SK-N-DZ (cell line): ENCODE measurements at regions not wholly inside any gene's neighbourhood (a gene's known extent, or its start where the extent isn't known, plus 50 kb on each side); places are given as distances from the start of the nearest gene placed in this dataset.

Experiments used
- DNase-seq: peaks from one replicate; pipeline ENCODE4 v3.0.0-alpha.2; 2015; ENCODE audit warnings: low spot score

DNA sequence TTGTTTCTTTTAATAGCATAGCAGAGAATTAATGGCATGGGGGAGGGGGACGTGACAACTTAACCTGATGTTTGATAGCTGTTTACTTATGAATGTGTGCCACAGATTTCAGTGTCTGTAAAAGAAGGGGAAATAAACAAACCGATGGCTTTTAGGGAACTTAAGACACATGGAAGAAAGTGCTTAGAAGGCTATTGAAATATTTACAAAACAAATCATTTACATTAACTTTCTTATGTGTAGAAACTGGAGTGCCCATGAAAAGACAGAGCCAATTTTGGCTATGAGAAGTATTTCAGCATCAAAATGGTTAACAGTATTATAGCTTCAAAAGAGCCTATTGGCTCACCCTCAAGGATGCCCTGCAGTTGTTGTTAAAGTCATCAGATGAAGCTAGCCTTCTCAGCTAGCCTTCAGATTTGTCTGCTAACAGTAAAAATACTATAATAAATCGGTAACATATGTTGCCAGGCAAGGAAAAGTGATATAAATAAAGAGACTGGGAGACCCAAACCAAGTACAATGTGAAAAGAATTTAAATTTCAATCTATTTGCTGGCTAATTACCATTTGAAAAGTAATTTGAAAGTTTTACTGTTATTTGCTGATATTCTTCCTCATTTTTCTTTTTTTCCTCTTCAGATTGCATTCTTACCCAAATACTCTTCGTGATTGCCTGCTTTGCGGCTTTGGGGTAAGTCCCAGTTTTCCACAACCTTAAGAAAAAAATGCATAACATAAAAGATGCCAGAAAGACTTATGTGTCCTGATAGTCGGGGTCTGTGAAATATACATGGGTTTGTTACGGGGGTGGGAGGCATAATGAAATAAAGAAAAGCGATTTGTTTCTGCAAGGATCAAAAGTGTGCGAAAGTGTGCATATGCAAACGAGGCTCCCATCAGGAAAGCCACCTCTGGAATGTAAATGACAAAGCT lies 256.4 kb downstream of the MEIS1 start:
- no peak for DNase-seq

DNA sequence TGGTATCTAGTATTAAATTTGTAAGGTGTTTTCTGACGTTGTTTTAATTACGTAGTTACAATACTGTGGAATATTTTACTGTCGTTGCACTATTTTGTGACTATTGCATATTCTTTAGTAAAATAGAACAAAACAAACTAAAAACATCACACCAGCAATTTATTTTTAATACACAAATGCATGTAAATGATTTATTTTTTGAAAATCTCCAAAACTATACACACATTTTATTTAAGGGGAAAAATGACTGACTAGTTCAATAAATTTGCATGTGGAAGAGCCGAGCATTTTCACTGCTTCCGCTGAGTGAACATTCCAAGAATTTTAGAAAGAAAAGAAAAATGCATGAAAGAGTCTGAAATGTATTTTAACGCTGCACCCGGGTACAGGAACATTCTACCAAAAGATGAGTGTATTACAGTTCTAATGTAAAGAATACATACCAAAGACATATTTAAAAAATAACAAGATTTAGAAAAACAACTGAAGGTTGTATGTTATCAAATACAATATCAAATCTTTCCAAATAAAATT lies 257.7 kb downstream of the MEIS1 start:
- DNase-seq, result no peak

DNA sequence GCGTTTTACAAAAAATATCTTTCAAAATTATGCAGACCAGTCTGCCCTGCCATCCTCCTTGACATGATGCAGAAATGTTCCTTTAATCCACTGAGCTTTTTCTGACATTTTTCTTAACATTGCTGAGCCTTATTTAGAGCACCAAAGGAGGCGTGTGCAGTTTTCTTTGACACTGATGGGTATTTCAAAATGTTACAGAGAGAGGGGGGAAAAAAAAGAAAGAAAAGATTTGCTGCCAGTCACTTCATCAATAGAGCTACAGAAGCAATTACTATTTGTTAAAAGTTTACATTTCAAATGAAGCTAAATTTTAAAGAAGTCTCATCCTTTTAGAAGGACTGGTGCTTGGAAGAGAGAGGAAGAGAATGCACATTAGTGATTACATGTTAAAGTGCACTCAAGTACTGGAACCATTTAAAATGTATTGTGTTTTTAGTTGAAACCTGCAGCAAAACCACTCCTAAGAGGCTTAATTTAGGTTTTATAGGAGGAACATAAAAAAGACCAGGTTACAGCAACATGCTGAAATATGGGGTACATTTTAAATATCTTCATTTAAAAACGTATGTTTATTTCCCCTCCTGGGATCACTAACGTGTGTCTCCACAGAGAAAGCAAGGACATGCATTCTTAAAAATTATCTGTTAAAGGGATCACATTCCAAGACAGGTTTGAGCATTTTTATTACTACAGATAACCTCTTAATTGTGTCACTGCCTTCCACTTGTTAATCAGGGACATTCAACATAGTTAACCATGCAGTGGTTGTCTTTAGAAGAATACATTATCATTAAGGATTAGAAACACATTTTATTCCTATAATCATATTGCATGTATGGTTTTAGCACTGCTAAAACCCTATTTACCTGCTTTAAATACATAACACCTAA lies 258.4 kb downstream of the MEIS1 start:
- DNase-seq, result no peak

DNA sequence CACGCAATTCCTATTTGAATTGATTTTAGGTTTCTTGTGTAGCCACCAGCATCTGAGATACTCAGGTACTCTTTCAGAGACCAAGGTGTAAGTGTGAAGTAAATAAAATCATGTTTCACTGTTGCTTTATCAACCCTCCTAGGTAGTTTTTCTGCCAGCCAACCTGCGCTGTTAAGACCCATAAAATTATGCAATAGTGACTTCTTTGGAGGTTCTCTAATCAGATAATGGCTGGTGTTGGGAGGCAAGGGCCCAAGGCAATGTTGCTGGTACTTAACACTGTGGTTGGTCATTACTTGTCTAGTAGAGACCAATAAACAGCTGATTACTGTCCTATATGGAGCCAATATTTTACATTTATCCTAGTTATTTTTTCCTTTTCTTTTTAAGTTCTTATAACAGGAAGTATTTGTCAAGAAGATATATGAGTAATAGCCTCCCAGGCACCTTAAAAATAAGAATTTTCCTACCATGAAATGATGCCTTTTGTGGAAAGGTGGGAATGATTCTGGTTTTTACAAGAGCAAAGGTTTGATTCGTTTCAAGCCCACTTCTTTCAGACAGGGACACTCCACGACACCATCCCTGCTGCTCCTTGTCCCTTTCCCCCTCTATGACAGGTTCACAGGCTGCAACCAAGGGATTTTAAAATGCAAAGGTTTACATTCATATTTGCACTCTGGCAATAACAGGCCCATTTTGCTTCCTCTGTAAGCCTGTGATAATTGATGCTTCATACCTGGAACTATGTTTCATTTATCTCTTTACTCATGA lies 259.3 kb downstream of the MEIS1 start:
- DNase-seq, result no peak

DNA sequence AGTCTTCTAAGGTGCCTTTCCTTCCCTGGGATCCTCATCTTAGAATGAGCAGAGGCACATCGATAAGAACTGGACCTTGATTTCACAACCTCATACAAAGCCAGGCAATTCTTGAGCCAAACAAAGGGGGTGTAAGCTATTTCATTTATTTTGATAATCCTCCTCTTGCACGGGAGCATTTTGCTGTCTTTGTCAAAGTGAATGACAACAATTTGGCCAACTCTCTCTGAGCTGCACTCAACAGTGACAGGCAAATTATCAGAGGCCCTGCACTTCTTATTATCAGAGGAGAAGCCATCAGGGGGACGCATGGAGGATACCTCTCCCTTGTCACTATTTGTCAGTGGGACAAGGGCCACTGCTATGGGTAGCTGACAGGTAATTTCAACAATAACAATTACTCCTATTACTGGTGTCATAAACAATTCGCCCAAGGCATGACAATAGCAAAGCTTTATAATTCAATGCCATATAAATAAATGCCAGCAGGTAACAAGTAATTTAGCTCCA lies 260.4 kb downstream of the MEIS1 start:
- no peak for DNase-seq

DNA sequence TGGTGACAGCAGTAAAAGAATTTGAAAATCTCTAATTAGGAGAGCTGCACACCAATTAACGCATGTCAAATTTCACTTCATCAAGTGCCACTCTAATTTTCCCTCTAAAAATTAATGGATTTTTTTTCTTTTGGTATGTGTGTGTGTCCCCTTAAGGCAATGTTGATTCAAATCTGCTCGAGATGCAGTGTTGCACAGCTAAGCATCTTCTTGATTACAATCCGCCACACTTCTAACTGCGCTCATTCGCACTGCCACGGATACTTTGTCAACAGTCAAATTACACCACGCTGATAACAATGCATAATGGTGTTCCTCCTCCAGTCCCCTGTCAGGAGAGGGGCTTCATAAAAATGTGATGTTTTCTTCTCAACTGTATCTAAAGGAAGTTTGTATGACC lies 261.4 kb downstream of the MEIS1 start:
- DNase-seq, result no peak

DNA sequence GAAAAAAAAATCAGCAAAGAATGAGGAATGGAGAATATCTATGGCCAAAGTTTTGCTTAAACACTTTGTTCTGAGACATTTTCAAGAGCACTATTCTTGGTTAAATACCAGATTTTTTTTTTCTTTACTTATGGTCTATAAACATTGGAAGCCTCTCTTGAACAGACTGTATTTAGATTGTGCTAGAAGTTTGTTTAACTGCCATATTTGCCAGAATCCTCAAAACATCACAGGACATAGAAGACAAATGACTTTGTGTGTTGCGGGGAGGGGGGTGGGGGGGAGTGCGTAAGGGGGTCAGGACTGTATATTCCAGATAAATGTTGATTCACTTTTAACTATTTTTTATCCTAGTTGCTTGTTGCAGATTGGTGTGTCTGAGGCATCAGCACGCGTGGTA lies 262.0 kb downstream of the MEIS1 start:
- no peak for DNase-seq

DNA sequence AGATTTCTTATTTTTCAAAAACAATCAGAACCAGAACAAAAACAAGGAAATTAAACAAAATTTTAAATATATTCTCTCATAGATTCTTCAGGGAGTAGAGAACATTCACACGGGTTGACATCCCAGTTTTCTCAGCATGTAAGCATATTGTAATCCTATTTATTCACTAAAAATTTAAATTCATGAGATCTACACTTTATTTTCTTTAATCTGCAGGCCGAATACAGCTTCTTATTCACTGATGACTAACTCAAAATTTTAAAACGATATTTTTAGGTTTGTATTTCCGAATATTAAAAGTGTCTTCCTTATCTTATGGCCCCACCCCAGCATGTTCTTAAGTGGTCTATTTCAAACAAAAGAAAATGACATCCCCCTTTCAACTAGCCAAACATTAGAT lies 262.4 kb downstream of the MEIS1 start:
- no peak for DNase-seq

DNA sequence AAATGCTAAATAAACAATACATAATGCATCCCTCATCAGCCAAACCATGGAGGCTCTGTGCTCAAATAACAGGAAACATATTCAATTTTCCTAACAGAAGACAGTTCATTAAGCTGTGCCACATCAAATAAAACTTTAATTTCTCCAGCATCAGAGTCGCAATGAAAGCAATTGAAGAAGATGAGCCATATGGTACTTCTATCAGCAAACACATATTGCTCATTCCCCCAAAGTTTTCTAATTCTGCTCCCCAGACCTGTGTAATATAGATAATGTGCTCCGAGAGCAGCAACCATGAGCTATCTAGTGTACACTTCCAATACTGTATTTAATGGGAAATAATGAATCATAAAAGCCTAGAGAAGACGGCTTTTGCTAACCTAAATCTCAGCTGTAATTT lies 263.2 kb downstream of the MEIS1 start:
- DNase-seq, result no peak

DNA sequence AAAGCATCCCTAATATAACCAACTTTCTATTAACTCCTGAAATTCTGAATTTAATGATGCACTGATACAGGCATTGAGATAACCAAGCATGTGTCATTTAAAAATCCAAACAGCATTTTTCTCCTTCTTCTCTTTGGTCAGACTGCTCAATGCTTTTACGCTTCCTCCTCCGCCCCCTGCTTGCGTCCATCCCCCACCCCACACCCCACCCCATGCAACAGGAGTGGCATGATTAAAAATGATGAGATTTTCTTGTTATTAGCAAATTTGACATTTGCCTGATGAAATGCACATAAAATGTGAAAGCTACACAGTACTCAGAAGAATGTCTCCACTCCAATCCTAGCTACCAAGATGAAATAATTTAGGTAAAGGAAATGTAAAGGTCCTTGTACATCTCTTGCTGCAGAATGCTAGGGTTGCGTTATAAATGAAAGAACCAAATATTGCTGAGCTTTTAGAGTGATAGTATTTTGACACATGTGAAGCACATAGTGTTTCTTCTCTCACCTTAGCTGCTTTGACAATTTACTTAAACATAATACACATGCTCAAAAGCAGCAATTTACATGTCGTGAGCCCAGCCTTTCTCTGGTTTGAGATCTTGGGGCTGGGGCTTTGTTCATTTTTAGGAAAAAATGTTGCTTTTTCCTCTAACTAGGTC lies 263.8 kb downstream of the MEIS1 start:
- no peak for DNase-seq

DNA sequence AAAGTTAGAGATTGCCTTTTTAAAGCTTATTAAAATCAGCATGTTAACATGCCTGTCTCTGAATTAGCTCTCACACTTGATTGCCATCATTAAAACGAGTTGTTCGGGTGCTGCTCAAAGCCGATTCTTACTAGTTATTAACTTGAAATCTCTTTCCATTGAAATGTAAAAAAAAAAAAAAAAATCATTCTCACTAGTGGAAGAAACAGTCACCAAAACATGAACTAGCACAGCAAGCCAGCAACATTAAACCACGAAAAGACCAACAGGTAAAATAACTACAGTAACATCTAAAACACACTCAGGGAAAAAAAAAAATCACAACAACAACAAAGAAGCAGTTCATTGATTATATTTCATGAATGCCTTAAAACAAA lies 264.5 kb downstream of the MEIS1 start:
- DNase-seq, result no peak

DNA sequence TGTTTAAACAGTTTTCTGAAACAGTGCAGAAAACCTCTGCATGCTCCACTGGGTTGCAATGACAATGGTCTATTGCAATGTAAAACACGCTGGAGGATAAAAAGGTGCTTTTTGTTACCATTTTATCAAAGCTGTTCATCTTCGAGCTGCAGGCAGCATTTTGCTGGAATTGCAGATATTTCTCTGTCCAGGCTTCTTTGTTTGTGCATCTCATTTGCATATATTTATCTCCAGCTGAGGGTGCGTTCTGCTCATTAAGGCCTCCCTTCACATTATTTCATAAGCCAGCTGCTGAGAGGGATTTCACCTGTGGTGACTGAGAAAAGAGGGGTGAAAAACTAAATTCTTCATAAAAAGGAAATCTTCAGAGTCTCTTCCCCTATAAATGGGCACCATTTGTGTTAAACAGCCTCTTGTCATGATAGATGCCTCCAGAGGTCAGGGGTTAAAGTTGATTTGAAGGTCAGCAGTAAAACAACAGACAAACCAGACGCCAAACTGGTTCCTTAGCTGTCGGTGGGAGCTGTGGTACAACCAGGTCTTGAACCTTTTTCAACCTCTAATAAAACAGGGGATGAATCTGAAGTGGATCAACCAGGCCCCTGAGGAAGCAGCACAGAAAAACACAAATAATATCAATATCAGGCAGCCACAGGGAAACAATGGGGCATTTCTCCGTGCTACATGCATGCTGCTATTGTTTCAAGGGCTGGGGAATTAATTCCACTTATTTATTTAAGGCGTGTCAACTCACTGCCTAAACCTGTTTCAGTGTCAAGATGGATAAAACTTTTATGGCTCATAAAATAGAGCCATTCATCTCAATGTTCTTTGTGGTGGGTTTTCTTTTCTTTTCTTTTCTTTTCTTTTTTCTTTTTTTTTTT lies 265.1 kb downstream of the MEIS1 start:
- peak; percentile 72 for DNase-seq

DNA sequence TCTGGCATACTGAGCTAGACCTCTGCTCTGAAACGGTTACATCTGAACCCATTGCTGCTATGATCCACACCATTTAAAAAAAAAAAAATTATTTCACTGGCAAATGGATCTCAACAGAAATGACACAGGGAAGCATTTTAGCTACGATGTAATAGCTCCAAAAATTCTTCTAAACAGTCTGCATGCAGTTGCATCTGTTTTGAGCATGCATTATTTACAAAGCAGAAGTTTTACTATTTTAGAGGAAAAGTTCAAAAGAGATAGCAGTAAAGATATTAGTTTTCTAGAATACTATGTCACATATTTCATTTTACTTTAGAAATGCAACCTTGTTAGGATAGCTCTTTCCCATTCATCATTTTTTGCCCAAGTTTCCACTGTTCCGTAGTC lies 265.7 kb downstream of the MEIS1 start:
- DNase-seq, result no peak

DNA sequence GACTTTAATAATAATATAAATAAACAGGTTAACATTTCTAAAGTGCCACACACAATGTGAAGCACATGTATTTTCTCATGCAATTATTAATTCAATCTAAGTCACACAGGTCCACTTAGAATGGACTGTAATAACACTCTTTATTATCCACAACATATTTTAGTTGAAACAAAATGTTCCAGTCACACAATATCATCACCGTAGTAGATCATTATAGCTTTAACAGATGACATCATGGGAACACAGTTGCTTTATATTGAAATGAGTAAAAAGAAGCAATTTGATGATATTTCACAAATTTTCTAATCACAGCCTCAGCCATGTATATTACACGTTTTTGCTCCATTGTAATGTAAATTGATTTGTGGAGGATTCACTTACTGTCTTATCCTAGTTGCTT lies 266.3 kb downstream of the MEIS1 start:
- DNase-seq, result no peak

DNA sequence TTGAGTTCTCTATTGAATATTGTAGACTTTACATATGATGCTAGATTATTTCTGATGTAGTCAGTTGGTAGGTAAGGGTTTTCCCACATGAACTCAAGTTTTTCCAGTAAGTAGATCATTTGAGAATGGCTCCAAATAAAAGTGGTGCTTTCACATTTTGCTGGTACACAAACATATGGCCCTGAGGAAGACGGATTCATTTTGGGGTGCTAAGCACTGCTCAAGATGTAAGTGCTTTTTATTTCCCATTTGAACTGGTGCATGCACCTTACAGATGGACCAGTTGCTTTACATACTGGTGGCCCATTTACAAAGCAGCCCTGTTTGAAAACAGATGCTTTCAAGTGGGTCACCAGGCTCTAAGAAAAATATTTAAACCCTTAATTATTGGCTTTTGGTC lies 266.7 kb downstream of the MEIS1 start:
- no peak for DNase-seq

DNA sequence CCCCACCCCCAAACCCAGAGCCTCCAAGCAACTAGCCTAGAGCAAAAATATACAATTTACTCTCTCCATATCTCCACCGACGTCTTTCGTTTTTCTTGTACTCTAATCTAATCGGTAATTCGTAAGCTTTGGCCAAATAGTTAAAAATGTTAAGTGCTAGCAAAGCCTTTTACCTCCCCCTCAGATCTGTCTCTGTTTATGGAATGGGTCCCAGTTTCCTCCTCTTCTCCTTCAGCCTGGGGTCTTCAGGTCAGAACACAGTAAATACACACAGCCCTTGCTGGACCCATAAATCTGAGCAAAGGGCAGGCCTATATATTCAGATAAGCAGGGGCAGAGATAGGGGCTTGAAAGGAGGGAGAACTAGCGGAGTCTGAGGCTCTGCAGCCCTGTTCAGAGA lies 267.4 kb downstream of the MEIS1 start:
- DNase-seq, result no peak

DNA sequence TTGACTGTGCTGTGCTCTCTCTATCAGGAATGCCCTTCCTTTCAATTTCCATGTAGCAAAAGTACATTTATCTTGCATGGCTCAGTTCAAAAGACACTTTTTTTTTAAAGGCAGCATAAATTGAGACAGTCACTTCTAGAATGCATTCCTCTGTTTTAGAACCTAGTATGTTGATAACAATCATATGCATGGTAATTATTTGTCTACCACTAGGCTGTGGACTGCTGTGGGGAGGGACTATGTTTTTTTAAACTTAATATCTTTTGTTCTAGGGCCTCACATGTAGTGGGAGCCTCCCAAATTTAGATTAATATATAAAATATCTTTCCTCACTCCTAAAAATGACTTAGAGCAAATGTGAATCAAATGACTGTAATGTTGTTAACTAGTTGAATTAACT lies 269.9 kb downstream of the MEIS1 start:
- peak; percentile 27 for DNase-seq

DNA sequence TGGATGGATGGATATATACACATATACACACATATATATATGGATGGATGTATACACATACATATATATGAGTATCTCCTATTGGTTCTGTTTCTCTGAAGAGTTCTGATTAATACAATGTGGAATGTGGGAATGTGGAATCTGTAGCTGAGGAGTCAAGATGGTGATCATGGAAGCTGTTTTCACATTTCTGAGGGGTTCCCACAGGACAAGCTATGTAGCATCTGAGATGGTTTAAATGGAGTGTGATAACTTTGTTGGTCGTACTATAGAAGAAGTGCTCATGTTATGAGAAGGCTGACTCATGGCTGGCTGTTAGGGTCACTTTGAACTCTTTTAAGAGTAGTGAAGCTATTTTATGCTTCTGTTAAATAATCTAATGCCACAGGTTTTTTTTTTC lies 279.7 kb downstream of the MEIS1 start:
- no peak for DNase-seq

DNA sequence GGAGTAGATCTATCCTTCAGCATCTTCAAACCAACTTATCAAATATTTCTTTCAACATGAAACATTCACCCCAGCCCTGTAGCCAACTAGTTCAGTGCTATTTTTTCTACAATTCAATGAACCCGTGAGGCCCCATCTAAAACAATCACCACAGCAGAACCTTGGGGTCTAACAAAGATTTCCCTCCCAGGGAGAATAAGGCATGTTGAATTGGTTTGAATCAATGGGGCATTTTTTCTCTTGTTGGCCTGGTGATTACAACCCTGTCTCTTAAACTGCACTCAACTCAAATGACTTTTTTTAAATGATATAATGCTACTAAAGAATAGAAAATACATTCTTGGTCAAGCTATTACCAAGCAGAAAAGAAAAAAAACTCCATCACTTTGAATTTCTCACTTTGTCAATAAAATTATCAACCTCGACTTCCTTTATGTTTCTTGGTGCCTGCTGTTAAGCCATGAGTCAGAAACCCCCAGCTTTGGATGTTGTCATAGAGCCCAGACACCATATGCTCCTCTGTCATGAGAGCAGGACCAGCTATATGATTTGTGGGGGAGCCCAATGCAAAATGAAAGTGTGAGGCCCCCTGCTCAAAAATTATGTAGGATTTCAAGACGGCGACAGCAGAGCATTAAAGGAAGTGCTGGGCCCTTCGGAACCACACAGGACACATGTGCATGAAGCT lies 282.4 kb downstream of the MEIS1 start:
- DNase-seq, result no peak
